GM18498 (cell line): ENCODE measurements at regions not wholly inside any gene's neighbourhood (a gene's known extent, or its start where the extent isn't known, plus 50 kb on each side); places are given as distances from the start of the nearest gene placed in this dataset.
"Not testable (repeated sequence)": the region's sequence is repeated elsewhere in the genome, so short reads cannot be mapped to it uniquely, and the experiment has no call there.

Experiments
- ATAC-seq: cut with Tn5 transposase; IDR thresholded peaks from one replicate; pipeline ENCODE4 v1.9.1; 2021; ENCODE audit warnings: mild to moderate bottlenecking, moderate library complexity; ENCODE audit not compliant: unreplicated experiment

DNA sequence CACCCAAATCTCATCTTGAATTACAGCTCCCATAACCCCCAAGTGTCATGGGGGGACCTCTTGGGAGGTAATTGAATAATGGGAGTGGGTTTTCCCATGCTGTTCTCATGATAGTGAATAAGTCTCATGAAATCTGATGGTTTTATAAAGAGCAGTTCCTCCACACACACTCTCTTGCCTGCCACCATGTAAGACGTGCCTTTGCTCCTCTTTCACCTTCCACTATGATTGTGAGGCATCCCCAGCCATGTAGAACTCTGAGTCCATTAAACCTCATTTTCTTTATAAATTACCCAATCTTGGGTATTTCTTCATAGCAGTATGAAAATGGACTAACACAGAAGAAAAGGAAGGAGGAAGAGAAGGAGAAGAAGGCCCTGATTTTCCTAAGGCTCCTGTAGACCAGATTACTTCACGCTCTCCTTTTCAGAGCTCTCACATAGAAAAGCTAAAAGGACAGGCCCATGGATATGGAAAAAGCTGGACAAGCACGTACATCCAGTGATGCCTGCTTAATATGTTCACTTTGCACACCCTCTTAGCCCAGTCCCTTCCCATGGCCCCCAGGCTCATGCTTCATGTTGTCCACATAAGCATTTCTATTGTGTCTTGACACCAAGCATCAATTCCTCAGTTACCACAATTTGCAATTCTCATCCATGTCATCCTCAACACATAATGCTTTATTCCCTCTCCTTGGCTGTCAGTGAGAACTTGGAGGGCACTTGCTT lies 354.8 kb downstream of the CD83 start:
- no peak for ATAC-seq

GRCh38 chr6:14472986-14473337 lies 355.4 kb downstream of the CD83 start:
- ATAC-seq: no peak

DNA sequence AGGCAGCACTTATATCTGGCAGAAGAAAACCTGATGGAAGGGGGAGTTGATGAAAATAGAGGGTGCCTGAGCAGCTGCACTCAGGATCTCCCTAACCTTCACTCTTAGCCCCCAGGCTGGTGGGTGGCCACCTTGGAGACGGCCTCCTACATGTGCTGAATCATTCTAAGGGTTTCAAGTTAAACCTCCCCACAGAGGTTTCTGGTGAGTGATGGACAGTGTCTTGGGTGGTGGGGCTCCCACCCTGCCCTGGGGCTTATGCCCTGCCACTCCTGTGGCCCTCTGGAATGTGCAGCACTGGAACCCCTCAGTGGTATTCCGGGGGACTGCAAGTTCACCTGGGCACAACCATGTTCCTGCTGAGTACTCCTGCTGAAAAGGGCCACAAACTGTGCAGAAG lies 357.2 kb downstream of the CD83 start:
- ATAC-seq: no peak

DNA sequence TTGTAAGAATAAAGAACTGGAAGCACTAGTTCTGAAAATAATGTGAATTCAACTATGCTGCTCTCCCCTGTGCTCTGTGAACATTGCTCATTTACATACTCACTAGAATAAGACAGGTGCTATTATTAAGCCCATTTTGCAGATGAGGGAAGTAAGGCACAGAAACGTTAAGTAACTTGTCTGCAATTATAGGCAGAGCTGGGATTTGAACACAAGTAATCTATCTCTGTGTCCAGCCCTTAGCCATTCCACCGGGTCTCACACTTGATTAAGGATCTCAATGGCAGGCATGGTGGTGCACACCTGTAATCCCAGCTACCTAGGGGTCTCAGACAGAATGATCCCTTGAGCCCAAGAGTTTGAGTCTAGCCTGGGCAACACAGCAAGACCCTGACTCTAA lies 357.7 kb downstream of the CD83 start:
- no peak for ATAC-seq

- ATAC-seq: no peak
Observed at GRCh38 chr6:14476793-14477531, 359.4 kb downstream of the CD83 start.

DNA sequence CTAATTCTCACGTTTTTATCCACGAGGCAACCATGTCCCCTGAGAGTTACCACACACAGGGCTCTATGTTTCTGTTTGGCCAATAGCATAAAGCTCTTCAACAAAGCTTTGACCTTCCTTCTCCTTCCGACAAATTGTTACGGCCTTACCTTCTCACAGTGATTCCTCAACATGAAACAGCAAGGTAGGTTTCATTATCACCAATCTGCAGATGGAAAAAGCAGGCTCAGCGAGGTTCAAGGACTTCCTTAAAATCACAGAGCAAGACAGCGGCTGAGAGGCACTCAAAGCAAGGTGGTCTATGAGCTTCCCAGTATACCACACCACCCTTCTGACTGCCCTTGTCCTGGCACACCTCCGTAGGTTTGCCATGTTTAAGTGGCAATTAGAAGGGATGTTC lies 360.0 kb downstream of the CD83 start:
- ATAC-seq: no peak

- no peak for ATAC-seq
Observed at GRCh38 chr6:14478381-14479225, 361.0 kb downstream of the CD83 start.

- ATAC-seq: not testable (repeated sequence)
Observed at GRCh38 chr6:14481946-14482345, 364.4 kb downstream of the CD83 start.

GRCh38 chr6:14487625-14488024 lies 370.1 kb downstream of the CD83 start:
- no peak for ATAC-seq

- no peak for ATAC-seq
Observed at GRCh38 chr6:14488180-14488579, 370.6 kb downstream of the CD83 start.

DNA sequence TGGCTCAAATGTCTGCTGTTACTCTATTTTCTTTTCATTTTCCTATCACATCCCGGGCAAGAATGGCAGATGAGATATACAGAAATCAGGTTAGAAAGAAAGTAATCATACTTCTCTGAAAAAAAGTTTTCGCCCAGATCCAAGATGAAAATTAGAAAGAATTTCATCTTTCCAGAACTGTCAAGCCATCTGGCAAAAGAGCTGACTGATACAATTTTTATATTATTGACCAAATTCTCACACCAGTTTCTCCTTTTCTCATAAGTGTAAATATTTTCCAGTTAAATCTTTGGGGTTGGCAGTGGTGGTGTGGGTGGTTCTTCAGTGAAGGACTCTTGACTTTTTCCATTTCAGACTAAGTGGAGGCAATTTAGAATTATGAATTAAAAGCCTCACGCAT lies 371.9 kb downstream of the CD83 start:
- ATAC-seq: no peak

DNA sequence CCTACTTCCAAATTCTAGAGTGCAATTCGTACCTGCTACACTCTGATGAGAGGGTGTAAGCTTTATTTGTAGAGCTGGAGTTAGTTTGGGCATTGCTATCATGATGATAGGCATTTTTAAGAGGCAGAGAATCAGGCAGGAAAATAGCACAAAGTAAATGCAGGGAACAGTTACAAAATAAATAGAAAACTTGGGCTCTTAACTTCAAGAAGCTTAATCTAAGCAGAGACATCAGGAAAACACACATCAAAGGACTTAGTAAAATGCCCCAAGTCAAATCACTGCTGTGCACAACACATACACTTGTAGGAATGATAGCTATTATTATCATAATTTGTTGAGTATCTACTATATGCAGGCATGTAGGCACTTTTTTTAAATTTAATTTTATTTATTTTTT lies 381.2 kb downstream of the CD83 start:
- no peak for ATAC-seq

- no peak for ATAC-seq
Observed at GRCh38 chr6:14499309-14499708, 381.7 kb downstream of the CD83 start.

DNA sequence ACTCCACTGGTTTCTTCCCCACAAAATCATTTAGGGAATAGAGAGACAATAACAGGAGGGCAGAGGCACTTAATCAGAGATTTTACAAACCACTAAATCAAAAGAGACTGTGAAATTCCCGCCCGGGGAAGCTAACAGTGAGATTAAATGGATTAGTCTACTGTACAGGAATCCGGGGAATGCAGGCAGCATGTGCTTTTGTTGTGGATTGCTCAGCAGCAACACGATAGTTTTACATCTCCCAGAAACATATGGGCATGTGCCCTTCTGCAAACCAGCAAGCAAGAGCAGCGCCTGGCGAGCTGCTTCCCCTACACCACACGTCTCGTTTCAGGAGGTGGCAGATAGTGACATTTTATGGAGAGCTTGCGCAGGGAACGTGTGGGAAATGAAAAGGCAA lies 382.3 kb downstream of the CD83 start:
- ATAC-seq: no peak

- no peak for ATAC-seq
Observed at GRCh38 chr6:14500809-14501208, 383.2 kb downstream of the CD83 start.

DNA sequence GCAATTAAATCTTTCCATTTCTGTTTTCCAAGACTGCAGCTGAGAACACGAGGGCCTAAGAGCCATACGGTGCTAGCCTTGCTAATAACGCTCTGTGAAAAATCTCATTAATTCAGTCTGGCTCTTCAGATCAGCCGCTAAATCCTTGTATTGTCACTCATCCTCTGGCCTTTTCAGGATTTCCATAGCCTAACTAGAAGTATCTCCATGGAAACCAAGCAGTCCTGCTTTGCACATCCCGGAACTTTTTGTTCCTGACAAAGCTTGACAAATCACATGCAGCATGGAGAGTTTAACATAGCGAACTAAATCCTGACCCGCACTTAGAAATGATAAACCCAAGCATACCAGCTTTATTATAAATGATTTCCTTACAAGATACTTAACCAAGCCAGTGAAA lies 383.7 kb downstream of the CD83 start:
- no peak for ATAC-seq

DNA sequence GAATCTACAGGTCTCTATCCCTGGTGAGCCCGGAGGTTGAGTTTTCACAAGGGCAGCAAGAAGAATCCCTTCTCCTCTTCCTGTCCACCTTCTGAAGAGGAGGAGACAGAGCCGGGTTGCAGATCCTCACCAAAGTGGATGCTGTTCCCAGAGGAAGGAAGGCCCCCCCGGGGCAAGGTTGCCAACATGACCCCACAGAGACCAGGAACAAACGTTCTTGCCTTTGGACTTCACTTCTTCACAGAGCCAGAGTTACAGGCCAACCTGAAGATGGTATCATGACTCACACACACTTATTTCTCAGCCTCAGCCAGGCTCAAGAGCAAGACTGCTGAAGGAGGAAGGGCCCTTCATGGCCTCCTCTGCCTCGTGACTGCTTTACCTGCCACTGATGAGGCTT lies 384.3 kb downstream of the CD83 start:
- ATAC-seq: no peak

GRCh38 chr6:14502551-14502950 lies 385.0 kb downstream of the CD83 start:
- ATAC-seq: no peak

DNA sequence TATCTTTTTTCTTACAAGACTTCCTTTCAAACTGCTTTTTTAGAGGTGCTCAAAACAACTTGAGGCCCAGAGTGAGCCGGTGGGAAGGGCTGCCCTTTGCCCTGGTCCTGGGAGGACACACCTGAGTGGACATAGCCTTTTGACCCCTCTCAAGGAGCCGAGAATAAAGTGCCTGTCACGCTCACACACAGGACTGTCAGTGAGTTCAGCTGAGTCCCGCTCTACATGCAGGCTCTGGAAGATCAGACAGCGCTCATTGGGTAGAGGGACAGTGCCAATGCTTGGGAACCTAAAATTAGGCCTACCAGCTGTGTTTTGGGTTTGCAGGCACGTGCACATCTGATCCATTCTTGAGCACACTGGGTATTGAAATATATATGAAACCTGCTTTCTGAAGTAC lies 387.8 kb downstream of the CD83 start:
- no peak for ATAC-seq

- ATAC-seq: no peak
Observed at GRCh38 chr6:14506656-14507246, 389.2 kb downstream of the CD83 start.

DNA sequence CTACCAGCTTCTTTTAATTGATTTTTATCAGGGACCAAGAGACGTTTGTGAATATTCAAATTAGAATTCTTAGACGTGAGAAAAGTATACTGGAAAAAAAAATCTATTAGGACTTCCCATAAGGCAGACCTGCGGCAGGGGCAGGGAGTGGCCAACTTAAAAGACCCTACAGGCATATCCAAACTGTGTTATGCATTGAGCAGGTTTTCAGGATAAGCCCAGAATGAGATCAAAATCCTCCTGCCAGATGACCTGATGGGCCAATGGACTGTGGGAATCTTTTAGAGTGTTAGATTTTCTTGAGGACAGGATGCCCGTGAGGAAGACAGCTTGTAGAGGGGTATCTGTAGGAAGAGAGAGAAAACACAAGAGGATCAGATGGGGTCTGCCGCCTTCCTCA lies 391.5 kb downstream of the CD83 start:
- ATAC-seq: no peak
